ENCODE measurements at regions not wholly inside any gene's neighbourhood (a gene's known extent, or its start where the extent isn't known, plus 50 kb on each side); places are given as distances from the start of the nearest gene placed in this dataset.

DNA sequence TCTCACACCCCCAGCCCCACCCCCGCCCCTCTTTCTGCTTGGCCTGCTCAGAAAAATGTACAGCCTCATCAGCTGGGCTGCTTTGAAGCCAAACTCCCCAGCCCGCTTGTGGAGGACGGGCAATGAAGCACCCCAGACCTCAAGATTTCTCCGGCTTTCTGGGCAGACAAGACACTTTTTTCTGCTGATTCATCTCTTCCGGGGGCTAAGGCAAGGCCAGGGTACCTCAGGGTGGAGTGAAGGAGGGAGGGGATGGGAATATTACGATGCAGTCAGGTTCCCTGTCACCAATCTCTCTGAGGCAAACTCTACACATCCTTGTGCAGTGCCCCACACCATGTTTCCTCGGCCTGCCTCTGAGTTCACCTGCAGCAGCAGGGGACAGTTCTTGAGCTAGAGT lies 66.9 kb upstream of the ATP6AP2 start:
- TF ChIP-seq, protein P1, sequence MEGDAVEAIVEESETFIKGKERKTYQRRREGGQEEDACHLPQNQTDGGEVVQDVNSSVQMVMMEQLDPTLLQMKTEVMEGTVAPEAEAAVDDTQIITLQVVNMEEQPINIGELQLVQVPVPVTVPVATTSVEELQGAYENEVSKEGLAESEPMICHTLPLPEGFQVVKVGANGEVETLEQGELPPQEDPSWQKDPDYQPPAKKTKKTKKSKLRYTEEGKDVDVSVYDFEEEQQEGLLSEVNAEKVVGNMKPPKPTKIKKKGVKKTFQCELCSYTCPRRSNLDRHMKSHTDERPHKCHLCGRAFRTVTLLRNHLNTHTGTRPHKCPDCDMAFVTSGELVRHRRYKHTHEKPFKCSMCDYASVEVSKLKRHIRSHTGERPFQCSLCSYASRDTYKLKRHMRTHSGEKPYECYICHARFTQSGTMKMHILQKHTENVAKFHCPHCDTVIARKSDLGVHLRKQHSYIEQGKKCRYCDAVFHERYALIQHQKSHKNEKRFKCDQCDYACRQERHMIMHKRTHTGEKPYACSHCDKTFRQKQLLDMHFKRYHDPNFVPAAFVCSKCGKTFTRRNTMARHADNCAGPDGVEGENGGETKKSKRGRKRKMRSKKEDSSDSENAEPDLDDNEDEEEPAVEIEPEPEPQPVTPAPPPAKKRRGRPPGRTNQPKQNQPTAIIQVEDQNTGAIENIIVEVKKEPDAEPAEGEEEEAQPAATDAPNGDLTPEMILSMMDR (IDR thresholded peaks at IDR 0.05; ENCODE audit: extremely low read depth, missing control alignments), result no peak
- DNase-seq (ENCODE audit: low spot score), result no peak

DNA sequence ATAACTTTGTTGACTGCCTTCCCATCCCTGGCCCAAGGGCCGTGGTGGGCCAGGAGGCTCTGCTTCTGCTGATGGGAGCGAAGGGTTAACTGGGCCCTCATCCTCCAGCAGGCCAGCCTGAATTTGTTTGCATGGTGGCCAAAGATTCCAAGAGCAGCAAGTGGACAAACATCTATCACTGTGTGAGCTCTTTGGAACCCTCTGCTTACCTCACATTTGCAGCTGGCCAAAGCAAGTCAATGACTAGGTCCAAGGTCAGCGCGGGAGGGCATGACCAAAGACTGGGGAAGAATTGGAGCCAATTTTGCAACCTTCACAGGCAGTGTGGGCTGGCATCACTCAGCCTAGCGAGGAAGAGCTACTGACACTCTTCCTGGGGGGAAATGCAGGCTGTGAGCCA lies 67.8 kb upstream of the ATP6AP2 start:
- DNase-seq (ENCODE audit: low spot score), result no peak
- TF ChIP-seq, protein P1 (IDR thresholded peaks at IDR 0.05; ENCODE audit: extremely low read depth, missing control alignments), result no peak

DNA sequence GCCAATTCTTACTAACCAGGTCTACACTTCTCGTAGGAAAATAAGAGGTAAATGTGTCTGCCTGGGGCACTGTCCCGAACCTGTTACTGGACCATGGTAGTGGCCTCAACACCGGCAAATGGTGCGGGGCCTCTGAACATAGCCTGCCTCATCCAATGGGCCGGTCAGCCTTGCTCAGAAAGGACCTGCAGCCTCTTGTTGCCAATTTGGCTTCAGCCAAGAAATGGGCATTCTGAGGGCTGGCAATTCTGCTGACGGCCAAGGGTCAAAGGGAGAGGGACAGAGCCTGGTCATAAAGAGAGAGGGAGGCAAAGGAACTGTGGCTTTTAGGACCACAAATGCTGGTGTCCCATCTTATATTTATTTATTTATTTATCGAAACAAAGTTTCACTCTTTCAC lies 69.5 kb upstream of the ATP6AP2 start:
- TF ChIP-seq, protein P1 (IDR thresholded peaks at IDR 0.05; ENCODE audit: extremely low read depth, missing control alignments), result no peak
- DNase-seq (ENCODE audit: low spot score), result no peak

DNA sequence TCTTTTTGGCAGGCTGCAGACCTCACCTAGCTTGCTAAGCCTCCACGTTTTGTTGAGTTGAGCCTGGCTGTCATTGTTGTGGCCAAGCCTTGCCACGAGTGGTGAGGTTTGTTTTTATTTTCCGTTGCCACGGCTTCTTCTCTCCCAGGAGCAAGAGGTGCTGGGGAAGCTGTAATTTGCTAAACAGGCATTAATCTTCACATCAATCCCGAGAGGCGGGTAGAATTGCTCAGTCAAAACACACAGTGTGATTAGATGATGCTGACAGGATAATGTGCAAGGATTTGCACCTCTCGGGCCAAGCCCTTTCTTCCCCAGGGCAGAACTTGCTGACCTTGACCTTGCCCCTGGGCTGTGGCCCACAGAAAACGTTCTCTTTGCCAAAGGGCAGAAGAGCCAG lies 72.2 kb upstream of the ATP6AP2 start:
- DNase-seq (ENCODE audit: low spot score), result no peak
- TF ChIP-seq, protein P1 (IDR thresholded peaks at IDR 0.05; ENCODE audit: extremely low read depth, missing control alignments), result no peak

DNA sequence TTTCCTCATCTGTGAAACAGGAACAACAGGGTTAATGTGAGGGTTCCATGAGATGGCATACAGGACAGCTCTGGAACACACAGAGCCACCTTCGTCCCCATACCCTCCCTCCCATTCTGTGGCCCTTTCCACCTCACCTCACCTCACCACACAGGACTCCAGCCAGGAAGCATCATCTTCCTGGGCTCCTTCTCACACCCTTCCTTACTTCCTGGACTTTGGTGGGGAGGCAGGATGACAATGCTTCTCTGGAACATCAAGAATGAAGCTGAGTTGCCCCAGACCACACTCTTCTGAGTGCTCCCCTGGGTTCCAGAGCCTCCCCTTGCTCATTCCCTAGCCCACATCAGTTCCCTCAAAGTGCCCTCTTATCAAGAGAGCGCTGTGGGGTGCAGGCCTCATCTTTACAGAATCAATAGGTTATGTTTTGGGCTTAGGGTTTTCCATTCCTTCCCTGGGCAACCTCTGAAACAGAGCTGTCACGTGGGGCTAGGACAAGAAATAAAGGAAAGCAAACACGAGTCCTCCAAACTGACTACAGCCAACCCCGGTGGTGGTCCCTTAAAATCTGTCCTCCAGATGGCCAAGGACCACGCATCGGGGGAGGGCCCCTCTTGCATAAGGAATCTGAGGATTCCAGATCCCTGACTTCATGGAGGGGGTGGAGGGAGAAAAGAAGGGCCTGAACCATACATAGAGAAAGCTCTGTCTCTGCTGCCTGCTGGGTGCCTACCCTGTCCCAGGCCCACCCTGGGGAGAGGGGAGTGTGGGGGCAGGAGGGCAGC lies 74.4 kb upstream of the ATP6AP2 start:
- TF ChIP-seq, protein P1 (IDR thresholded peaks at IDR 0.05; ENCODE audit: extremely low read depth, missing control alignments), result no peak
- no peak for DNase-seq (ENCODE audit: low spot score)

DNA sequence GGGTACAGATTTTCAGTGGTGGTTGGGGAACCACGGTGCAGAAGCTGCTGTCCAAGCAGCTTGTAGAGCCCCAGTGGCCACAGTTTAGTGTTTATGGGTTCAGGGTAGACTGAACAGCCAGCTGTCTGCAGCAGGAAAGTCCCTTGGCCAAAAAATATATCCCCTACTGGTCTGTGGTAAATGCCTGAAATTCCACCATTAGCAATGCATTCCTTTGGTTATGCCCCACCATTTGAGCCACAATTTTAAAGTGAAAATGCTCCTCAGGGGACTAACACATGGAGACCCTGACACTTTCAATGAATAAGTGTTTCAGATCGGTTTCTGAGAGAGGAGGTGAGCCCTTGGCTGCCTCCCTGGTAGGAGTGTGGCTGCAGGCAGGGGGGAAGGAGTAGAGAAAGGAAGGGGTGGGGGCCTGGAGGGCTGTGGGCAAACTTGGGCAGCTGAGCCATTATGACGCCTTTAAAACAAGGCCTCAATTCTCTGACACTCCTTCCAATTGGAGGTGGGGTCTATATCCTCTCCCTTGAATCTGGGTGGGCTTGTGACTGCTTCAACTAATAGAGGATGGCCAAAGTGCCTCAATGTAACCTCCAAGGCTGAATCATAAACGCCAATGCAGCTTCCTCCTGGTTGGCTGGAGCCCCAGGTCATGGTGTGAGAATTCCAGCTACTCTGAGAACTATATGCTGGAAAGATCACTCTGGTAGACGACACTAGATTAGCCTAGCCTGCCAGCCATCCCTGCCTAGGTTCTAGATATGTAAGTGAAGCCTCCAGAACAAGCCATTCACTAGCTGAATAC lies 75.8 kb upstream of the ATP6AP2 start:
- TF ChIP-seq, protein P1 (IDR thresholded peaks at IDR 0.05; ENCODE audit: extremely low read depth, missing control alignments), result no peak
- DNase-seq (ENCODE audit: low spot score), result peak; percentile 3

DNA sequence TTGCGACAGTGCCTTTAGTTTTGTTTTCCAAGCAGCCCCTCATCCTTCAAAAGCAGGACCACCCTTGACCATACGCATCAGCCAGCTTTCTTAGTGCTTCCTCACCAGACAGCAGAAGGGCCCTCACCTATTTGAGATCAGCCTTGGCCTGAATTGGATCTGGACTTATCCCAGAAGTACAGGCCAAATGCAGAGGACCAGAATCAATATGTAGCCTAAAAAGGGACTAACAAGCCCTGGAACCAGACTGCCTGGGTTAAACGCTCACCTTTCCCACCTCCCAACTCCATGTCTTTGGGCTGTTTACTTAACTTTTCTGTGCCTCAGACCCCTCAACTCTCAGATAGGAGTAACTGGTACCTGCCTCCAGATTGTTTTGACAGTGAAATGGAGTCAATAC lies 77.7 kb upstream of the ATP6AP2 start:
- DNase-seq (ENCODE audit: low spot score), result no peak
- TF ChIP-seq, protein P1 (IDR thresholded peaks at IDR 0.05; ENCODE audit: extremely low read depth, missing control alignments), result no peak

Measured in GM20000 (cell line).